ENCODE measurements at regions not wholly inside any gene's neighbourhood (a gene's known extent, or its start where the extent isn't known, plus 50 kb on each side); places are given as distances from the start of the nearest gene placed in this dataset.
A peak's percentile ranks its signal among the peaks of the same experiment; 100 is the strongest.

GRCh38 chr17:68196394-68197090 lies 51.3 kb upstream of the AMZ2 start:
- CTCF ChIA-PET: interaction anchor here (1.1 to 12.7 kb wide), 6 partner anchors 9 to 266 kb away, joined by 4 to 194 read pairs (median 12); no protein-coding TSS in a partner anchor
- 2% methylated on average over 36 of the region's 63 CpGs for WGBS (ENCODE audit: low lambda C conversion rate)
- TF ChIP-seq IRF3 (IDR thresholded peaks at IDR 0.05; ENCODE audit: low read depth, low read length) (no peak), EZH2phosphoT487 (IDR thresholded peaks at IDR 0.05; ENCODE audit: borderline replicate concordance, low read depth) (0 out of 2 replicates have a peak, but pooled peaks have one; percentile 66), RCOR1 (IDR thresholded peaks at IDR 0.05; ENCODE audit: low read length) (no peak)
- Histone ChIP-seq H3F3A (replicated peaks; ENCODE audit: insufficient read depth) (no peaks in the 10 kb centered on the region), H3K79me2 (ENCODE audit: insufficient read depth) (no peaks in the 10 kb centered on the region), H3K27ac (ENCODE audit: low read depth in 2 of 2, low read length in 1 of 2) (no peak overlapping the region), H3K4me1 (ENCODE audit: control insufficient read depth in 1 of 2, insufficient read depth in 2 of 2, low read depth in 1 of 2, low read length in 1 of 2) (peaks cover 0 to 40% of the 10 kb centered on the region in 2 experiments; a peak in 1 of 4 replicates), H4K20me1 (ENCODE audit: insufficient read depth) (no peaks in the 10 kb centered on the region), H3K4me2 (peak overlapping the region; percentile 66), H3K9me3 (no peaks in the 10 kb centered on the region), H2AFZ (ENCODE audit: low read depth) (no peak overlapping the region), H3K4me3 (ENCODE audit: low read depth in 2 of 2, low read length in 1 of 2) (peak overlapping the region in 1 of 2 experiments; percentile 31; a peak in 2 of 4 replicates), H3K9ac (no peak overlapping the region), H3K9me2 (no peaks in the 10 kb centered on the region), H3K36me3 (replicated peaks in 1 of 2; ENCODE audit: control insufficient read depth in 1 of 2, insufficient read depth in 2 of 2, low read length in 1 of 2) (no peaks in the 10 kb centered on the region), H3K27me3 (ENCODE audit: insufficient read depth) (peaks cover 65% of the 10 kb centered on the region)
- POLR2A ChIA-PET: interaction anchor here (1.2 kb wide), 1 partner anchor 13 kb away, joined by 3 read pairs; no protein-coding TSS in a partner anchor
- DNase-seq: no peak

GRCh38 chr17:68197091-68197996 lies 50.5 kb upstream of the AMZ2 start:
- Histone ChIP-seq H3K36me3 (replicated peaks in 1 of 2; ENCODE audit: control insufficient read depth in 1 of 2, insufficient read depth in 2 of 2, low read length in 1 of 2) (no peaks in the 10 kb centered on the region), H3K4me3 (ENCODE audit: low read depth in 2 of 2, low read length in 1 of 2) (peak overlapping the region in 1 of 2 experiments; percentile 31; a peak in 2 of 4 replicates), H3K9me3 (no peaks in the 10 kb centered on the region), H3K27me3 (ENCODE audit: insufficient read depth) (peaks cover 66% of the 10 kb centered on the region), H4K20me1 (ENCODE audit: insufficient read depth) (no peaks in the 10 kb centered on the region), H3F3A (replicated peaks; ENCODE audit: insufficient read depth) (no peaks in the 10 kb centered on the region), H3K4me2 (peak overlapping the region; percentile 66), H3K79me2 (ENCODE audit: insufficient read depth) (no peaks in the 10 kb centered on the region), H3K27ac (ENCODE audit: low read depth in 2 of 2, low read length in 1 of 2) (no peak overlapping the region), H3K9ac (no peak overlapping the region), H3K9me2 (no peaks in the 10 kb centered on the region), H3K4me1 (ENCODE audit: control insufficient read depth in 1 of 2, insufficient read depth in 2 of 2, low read depth in 1 of 2, low read length in 1 of 2) (peaks cover 0 to 40% of the 10 kb centered on the region in 2 experiments; a peak in 1 of 4 replicates), H2AFZ (ENCODE audit: low read depth) (no peak overlapping the region)
- ChIA-PET POLR2A (interaction anchor here (1.2 kb wide), 1 partner anchor 14 kb away, joined by 3 read pairs; no protein-coding TSS in a partner anchor), CTCF (interaction anchor here (0.8 to 12.7 kb wide), 6 partner anchors 9 to 265 kb away, joined by 3 to 194 read pairs (median 5); no protein-coding TSS in a partner anchor)
- TF ChIP-seq GABPA (IDR thresholded peaks at IDR 0.05; ENCODE audit: low read depth) (no peak), EZH2phosphoT487 (IDR thresholded peaks at IDR 0.05; ENCODE audit: borderline replicate concordance, low read depth) (0 out of 2 replicates have a peak, but pooled peaks have one; percentile 46), TCF12 (IDR thresholded peaks at IDR 0.05) (no peak), RCOR1 (IDR thresholded peaks at IDR 0.05; ENCODE audit: low read length) (no peak)
- peak; percentile 65 for DNase-seq
- 8% methylated on average over 36 of the region's 53 CpGs for WGBS (ENCODE audit: low lambda C conversion rate)

All from SK-N-SH (cell line).